Thyroid gland (tissue), 4 donors: ENCODE measurements at regions not wholly inside any gene's neighbourhood (a gene's known extent, or its start where the extent isn't known, plus 50 kb on each side); places are given as distances from the start of the nearest gene placed in this dataset.

Source experiments
- POLR2A ChIP-seq, 2 donors: fragments of 450-650 bp; IDR thresholded peaks; one replicate each; pipeline ENCODE4 v1.6.1; 2017; ENCODE audit warnings: antibody characterized with exemption in 2 of 2, mild to moderate bottlenecking in 2 of 2, moderate library complexity in 1 of 2
- TF ChIP-seq, protein P1 (sequence below), 6 experiments: fragments of 200-600 bp in 3 of 6; fragments of 450-650 bp in 3 of 6; sonication (generic) in 3 of 6; IDR thresholded peaks; one replicate each; pipeline ENCODE4 v1.5.1; 2016 to 2019; ENCODE audit warnings: antibody characterized with exemption in 6 of 6, mild to moderate bottlenecking in 2 of 6, inconsistent platforms in 1 of 6, moderate library complexity in 1 of 6

DNA sequence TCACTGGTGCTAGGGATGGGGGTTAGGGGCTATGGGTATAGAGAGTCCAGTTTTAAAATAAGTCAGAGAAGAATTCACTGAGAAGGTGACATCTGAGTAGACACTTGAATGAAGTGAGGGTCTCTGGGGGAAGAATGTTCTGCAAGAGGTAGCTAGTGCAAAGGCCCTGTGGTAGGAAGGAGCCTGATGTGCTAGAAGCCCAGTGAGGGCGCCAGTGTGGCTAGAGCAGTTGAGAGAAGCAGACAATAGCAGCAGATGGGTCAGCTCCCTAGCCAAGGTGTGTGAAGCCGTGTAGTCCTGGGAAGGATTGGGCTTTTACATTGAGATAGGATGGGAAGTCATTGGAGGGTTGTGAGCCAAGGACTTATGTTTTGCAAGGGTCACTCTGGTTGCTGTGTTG, 105.8 kb upstream of the PELI1 start:
- TF ChIP-seq, protein P1, sequence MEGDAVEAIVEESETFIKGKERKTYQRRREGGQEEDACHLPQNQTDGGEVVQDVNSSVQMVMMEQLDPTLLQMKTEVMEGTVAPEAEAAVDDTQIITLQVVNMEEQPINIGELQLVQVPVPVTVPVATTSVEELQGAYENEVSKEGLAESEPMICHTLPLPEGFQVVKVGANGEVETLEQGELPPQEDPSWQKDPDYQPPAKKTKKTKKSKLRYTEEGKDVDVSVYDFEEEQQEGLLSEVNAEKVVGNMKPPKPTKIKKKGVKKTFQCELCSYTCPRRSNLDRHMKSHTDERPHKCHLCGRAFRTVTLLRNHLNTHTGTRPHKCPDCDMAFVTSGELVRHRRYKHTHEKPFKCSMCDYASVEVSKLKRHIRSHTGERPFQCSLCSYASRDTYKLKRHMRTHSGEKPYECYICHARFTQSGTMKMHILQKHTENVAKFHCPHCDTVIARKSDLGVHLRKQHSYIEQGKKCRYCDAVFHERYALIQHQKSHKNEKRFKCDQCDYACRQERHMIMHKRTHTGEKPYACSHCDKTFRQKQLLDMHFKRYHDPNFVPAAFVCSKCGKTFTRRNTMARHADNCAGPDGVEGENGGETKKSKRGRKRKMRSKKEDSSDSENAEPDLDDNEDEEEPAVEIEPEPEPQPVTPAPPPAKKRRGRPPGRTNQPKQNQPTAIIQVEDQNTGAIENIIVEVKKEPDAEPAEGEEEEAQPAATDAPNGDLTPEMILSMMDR (IDR thresholded peaks at IDR 0.05): no peak
- TF ChIP-seq POLR2A (IDR thresholded peaks at IDR 0.05): no peak
